Activated naive CD4-positive, alpha-beta T cell treated with anti-CD3 and anti-CD28 coated beads for 36 hours (primary cell): ENCODE measurements at regions not wholly inside any gene's neighbourhood (a gene's known extent, or its start where the extent isn't known, plus 50 kb on each side); places are given as distances from the start of the nearest gene placed in this dataset.

ENCODE experiments used
- CTCF ChIA-PET: fragments of 350-600 bp; sonication (Branson Sonifier 250); formaldehyde crosslinking; loops from one replicate; lab custom pipeline; 2021; ENCODE audit warnings: antibody characterized with exemption; lab: Charles Lee
- DNase-seq: peaks from one replicate; pipeline ENCODE4 v3.0.0-alpha.2; 2020
- H3K27ac Mint-ChIP-seq: one replicate; pipeline ENCODE4 v1.8.0; 2021; ENCODE audit warnings: mild to moderate bottlenecking, mixed read lengths
- H3K27me3 Mint-ChIP-seq: one replicate; pipeline ENCODE4 v1.8.0; 2021; ENCODE audit warnings: low read depth, mixed read lengths
- H3K36me3 Mint-ChIP-seq: one replicate; pipeline ENCODE4 v1.8.0; 2021; ENCODE audit warnings: low read depth, mixed read lengths
- H3K4me1 Mint-ChIP-seq: one replicate; pipeline ENCODE4 v1.8.0; 2021; ENCODE audit warnings: low read depth, mixed read lengths
- H3K4me3 Mint-ChIP-seq: one replicate; pipeline ENCODE4 v1.8.0; 2021; ENCODE audit warnings: mild to moderate bottlenecking, moderate library complexity, mixed read lengths
- H3K9me3 Mint-ChIP-seq: one replicate; pipeline ENCODE4 v1.8.0; 2021; ENCODE audit warnings: mixed read lengths
- intact Hi-C: fragments of 100-400 bp; cut with micrococcal nuclease; formaldehyde crosslinking; loops from one replicate; pipeline ENCODE4 v1.15.1; 2023

GRCh38 chr2:237030382-237030781, 55.3 kb upstream of the COPS8 start:
- CTCF ChIA-PET = no interaction called here

GRCh38 chr2:237033536-237034060, 52.1 kb upstream of the COPS8 start:
- CTCF ChIA-PET = interaction anchor here (0.6 kb wide), 1 partner anchor 324 kb away, joined by 3 read pairs; no protein-coding TSS in a partner anchor
- no peak overlapping the region for H3K27ac Mint-ChIP-seq
- H3K4me1 Mint-ChIP-seq = no peaks in the 10 kb centered on the region
- DNase-seq = no peak
- H3K9me3 Mint-ChIP-seq = no peaks in the 10 kb centered on the region
- H3K27me3 Mint-ChIP-seq = no peaks in the 10 kb centered on the region
- no peaks in the 10 kb centered on the region for H3K36me3 Mint-ChIP-seq
- H3K4me3 Mint-ChIP-seq = no peak overlapping the region
- intact Hi-C loops = no loop called here

More at GRCh38 chr2:237030382-237030781, 55.3 kb upstream of the COPS8 start:
- Mint-ChIP-seq H3K27ac (no peak overlapping the region), H3K4me3 (no peak overlapping the region), H3K27me3 (no peaks in the 10 kb centered on the region), H3K4me1 (no peaks in the 10 kb centered on the region), H3K9me3 (no peaks in the 10 kb centered on the region), H3K36me3 (no peaks in the 10 kb centered on the region)
- no peak for DNase-seq
- intact Hi-C loops = no loop called here

GRCh38 chr2:237035781-237036475, 49.8 kb upstream of the COPS8 start:
- CTCF ChIA-PET = interaction anchor here (0.8 kb wide), 1 partner anchor 11 kb away, joined by 3 read pairs; no protein-coding TSS in a partner anchor

More at GRCh38 chr2:237035781-237036475, 49.8 kb upstream of the COPS8 start:
- no peak for DNase-seq
- Mint-ChIP-seq H3K9me3 (no peaks in the 10 kb centered on the region), H3K27me3 (no peaks in the 10 kb centered on the region), H3K27ac (no peak overlapping the region), H3K36me3 (no peaks in the 10 kb centered on the region), H3K4me3 (no peak overlapping the region), H3K4me1 (no peaks in the 10 kb centered on the region)
- intact Hi-C loops = no loop called here
